Left ventricle myocardium inferior (tissue), 1 donor: ENCODE measurements at regions not wholly inside any gene's neighbourhood (a gene's known extent, or its start where the extent isn't known, plus 50 kb on each side); places are given as distances from the start of the nearest gene placed in this dataset.

ENCODE experiments used
- DNase-seq: peaks from one replicate; pipeline ENCODE4 v3.0.0-alpha.2; 2020
- H3K27ac ChIP-seq: fragments of 200-600 bp; replicated peaks from 2 replicates; pipeline ENCODE4 v1.8.0; 2021
- H3K27me3 ChIP-seq: fragments of 200-600 bp; 2 replicates; pipeline ENCODE4 v1.8.0; 2021; ENCODE audit warnings: low read depth
- H3K36me3 ChIP-seq: fragments of 200-600 bp; 2 replicates; pipeline ENCODE4 v1.8.0; 2021
- H3K4me1 ChIP-seq: fragments of 200-600 bp; 2 replicates; pipeline ENCODE4 v1.8.0; 2021
- H3K4me3 ChIP-seq: fragments of 200-600 bp; 2 replicates; pipeline ENCODE4 v1.8.0; 2021; ENCODE audit warnings: mild to moderate bottlenecking, moderate library complexity
- H3K9me3 ChIP-seq: fragments of 200-600 bp; replicated peaks from 2 replicates; pipeline ENCODE4 v1.8.0; 2021
- intact Hi-C: fragments of 100-400 bp; cut with micrococcal nuclease; formaldehyde crosslinking; loops from one replicate; pipeline ENCODE4 v1.11.0; 2022
- TF ChIP-seq, protein P1 (sequence below): fragments of 200-600 bp; IDR thresholded peaks from 2 replicates; pipeline ENCODE4 v1.8.0; 2021; ENCODE audit warnings: antibody characterized with exemption, mild to moderate bottlenecking, borderline replicate concordance
- donor health status: DM: no; HTN: yes; CAD: no; lungs with severe emphysema.

DNA sequence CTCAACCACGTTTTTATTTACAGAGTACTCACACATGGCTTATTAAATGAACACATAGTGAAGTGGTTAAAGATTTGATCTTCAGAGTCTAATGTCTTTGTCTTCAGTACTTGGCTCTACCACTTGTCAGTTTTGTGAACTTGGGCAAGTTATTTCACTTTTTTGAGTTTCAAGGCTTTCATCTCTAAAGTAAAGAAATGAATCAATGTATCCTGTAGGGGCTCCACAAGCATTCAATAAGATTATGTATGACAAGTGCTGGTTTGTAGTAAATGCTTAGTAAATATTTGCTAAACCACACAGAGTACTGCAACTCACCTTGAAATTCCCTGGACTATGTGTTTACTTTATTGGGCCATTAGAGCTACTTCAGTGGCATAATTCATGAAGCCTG lies 446.0 kb upstream of the GOT2 start:
- intact Hi-C loops = no loop called here
- Histone ChIP-seq H3K4me3 (no peak overlapping the region), H3K9me3 (peaks cover 7% of the 10 kb centered on the region), H3K27me3 (no peaks in the 10 kb centered on the region), H3K36me3 (no peaks in the 10 kb centered on the region), H3K27ac (no peak overlapping the region), H3K4me1 (no peaks in the 10 kb centered on the region)
- TF ChIP-seq, protein P1, sequence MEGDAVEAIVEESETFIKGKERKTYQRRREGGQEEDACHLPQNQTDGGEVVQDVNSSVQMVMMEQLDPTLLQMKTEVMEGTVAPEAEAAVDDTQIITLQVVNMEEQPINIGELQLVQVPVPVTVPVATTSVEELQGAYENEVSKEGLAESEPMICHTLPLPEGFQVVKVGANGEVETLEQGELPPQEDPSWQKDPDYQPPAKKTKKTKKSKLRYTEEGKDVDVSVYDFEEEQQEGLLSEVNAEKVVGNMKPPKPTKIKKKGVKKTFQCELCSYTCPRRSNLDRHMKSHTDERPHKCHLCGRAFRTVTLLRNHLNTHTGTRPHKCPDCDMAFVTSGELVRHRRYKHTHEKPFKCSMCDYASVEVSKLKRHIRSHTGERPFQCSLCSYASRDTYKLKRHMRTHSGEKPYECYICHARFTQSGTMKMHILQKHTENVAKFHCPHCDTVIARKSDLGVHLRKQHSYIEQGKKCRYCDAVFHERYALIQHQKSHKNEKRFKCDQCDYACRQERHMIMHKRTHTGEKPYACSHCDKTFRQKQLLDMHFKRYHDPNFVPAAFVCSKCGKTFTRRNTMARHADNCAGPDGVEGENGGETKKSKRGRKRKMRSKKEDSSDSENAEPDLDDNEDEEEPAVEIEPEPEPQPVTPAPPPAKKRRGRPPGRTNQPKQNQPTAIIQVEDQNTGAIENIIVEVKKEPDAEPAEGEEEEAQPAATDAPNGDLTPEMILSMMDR = no peak
- no peak for DNase-seq

DNA sequence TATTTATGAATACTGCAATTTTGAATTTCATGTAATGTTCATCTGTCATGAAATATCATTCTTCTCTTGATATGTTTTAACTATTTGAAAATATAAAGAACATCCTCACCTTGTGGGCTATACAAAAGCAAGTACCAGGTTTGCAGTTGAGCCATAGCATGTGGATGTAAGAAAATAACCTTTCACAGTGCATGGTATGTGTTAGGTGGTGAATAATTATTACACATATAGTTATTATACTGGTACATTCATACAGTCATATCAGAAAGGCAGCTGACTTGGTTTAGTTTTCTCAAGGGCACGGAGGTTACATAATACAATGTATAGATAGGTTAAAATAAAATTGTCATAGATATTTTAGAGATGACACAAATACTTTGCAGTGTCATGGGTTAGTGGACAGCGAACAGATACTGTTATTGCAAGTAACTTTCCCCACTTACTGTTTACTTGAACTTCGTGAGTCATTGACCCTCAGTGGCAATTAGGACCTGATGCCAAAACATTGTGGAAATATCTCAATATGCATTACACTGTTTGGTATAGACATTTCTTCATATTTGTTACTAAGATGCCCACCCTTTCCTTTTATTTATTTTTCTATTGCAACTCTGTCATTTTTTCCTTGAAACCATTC lies 445.4 kb upstream of the GOT2 start:
- Histone ChIP-seq H3K4me3 (no peak overlapping the region), H3K36me3 (no peaks in the 10 kb centered on the region), H3K4me1 (no peaks in the 10 kb centered on the region), H3K27me3 (no peaks in the 10 kb centered on the region), H3K27ac (no peak overlapping the region), H3K9me3 (peaks cover 2% of the 10 kb centered on the region)
- intact Hi-C loops = no loop called here
- TF ChIP-seq, protein P1 = no peak
- DNase-seq = no peak

DNA sequence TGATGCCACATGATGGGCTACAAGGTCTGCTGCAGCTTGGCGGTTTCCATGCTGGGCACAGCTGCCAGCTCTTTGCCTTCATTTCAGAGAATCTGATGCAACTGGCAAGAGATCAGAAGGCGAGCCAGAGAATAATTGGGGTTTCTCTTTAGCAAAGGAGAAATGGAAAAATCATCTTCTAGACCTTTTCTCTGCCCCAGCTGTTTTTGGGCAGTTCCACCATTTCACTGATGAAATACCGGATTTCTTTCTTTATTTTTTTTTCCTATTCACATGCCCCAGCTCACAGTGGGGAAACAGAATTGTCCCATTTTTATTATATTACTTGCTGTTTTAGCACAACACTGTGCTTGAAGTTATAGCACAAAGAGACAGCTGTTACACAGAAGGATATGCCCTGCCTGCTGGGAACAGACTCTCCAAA lies 439.3 kb upstream of the GOT2 start:
- no peak for DNase-seq
- intact Hi-C loops = no loop called here
- Histone ChIP-seq H3K9me3 (no peaks in the 10 kb centered on the region), H3K36me3 (no peaks in the 10 kb centered on the region), H3K27me3 (no peaks in the 10 kb centered on the region), H3K4me1 (no peaks in the 10 kb centered on the region), H3K27ac (no peak overlapping the region), H3K4me3 (no peak overlapping the region)
- TF ChIP-seq, protein P1 = no peak

DNA sequence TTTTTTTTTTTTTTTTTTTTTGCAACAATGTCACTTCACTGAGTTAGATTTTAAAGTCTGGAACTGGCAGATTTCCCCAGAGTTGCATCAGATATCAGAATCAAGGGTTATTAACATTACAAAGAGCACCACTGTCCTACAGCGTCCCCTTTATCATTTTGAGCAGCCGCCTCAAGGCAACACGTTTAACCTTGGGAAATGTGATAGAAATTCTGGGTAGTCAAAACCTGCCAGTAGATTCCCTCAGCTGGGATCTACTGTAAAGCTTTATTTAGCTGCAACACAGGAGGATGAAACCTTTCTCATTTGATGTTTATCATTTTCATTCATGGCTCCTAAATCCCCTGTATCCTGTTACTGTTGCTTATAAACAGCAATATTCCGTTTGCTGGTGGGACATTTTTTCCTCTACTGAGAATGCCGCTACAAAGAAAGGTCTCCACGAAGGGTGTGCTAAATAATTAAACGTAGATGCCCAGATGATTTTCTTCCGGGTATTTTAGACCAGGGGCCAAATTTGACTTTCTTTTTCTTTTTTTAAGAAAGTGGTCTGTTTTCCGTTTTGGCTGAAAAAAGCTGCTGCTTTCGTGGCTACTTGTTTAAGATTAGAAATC lies 436.1 kb upstream of the GOT2 start:
- Histone ChIP-seq H3K36me3 (no peaks in the 10 kb centered on the region), H3K4me1 (no peaks in the 10 kb centered on the region), H3K4me3 (no peak overlapping the region), H3K27me3 (no peaks in the 10 kb centered on the region), H3K27ac (no peak overlapping the region), H3K9me3 (no peaks in the 10 kb centered on the region)
- TF ChIP-seq, protein P1 = no peak
- intact Hi-C loops = no loop called here
- no peak for DNase-seq

DNA sequence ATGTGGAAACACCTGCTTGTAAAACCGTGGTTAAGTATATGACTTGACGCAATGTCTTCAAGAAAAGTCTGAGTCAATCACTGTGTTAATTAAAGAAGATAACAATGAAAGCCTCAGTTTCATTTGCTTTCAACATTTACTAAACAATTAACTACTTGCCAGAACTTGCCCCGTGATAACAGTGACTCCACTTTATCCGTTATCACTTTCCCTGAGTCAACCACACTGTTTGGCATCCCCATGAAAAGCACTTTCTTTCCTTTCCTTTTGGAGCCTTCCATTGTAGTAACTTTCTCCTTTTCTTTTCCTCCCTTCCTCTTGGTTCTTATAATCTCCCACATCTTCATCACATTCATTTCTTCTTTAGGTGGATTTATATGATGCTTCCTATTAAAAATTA lies 435.1 kb upstream of the GOT2 start:
- no peak overlapping the region for H3K27ac ChIP-seq
- H3K9me3 ChIP-seq = no peaks in the 10 kb centered on the region
- intact Hi-C loops = no loop called here
- DNase-seq = no peak
- H3K36me3 ChIP-seq = no peaks in the 10 kb centered on the region
- TF ChIP-seq, protein P1 = no peak
- H3K4me3 ChIP-seq = no peak overlapping the region
- H3K27me3 ChIP-seq = no peaks in the 10 kb centered on the region
- H3K4me1 ChIP-seq = no peaks in the 10 kb centered on the region
